HG02798 (cell line): ENCODE measurements at regions not wholly inside any gene's neighbourhood (a gene's known extent, or its start where the extent isn't known, plus 50 kb on each side); places are given as distances from the start of the nearest gene placed in this dataset.

ENCODE experiments used
- ATAC-seq: cut with Tn5 transposase; IDR thresholded peaks from one replicate; pipeline ENCODE4 v1.9.1; 2021; ENCODE audit warnings: mild to moderate bottlenecking; ENCODE audit not compliant: unreplicated experiment, poor library complexity

DNA sequence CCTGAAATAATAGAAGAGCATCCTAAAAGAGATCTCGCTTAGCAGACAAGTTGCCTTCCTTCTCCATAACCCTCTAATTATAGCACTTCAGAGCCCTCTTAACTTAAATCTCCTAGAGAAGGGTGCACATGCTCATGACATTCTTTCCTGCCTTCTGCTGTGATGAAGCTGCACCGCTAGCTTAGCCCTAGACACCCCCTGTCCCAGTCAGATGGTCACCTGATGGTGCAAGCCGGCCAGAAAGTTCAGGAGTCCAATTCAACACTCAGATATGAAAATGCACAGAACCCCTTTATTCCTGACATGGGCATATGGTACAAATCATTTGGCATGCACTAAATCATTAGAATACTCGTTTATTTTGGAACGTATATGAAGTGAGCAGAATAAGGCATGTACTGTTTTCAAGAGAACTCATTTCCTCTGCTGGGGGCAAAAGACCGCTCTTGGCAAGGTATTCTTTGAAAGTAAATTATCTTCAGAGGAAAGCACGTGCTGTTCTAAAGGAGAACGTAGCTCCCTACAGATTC lies 420.4 kb upstream of the PROK2 start:
- no peak for ATAC-seq

DNA sequence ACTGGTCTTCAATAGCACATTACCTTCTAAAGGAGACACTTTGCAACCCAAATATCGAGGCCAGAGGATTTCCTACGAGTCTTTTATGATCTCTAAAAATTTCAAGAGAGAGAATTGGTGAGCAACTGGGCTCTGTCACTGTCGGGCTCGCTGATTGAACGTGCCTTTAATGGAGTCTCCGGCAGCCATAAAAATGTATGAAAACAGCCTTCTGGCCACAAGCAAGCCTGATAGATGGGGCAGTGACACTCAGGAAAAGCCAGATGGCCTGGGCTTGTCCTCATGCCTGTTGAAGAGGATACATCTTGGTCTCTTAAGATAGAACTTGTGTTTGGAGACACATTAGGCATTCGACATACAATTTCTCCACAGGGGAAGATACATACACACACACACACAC lies 419.5 kb upstream of the PROK2 start:
- no peak for ATAC-seq

DNA sequence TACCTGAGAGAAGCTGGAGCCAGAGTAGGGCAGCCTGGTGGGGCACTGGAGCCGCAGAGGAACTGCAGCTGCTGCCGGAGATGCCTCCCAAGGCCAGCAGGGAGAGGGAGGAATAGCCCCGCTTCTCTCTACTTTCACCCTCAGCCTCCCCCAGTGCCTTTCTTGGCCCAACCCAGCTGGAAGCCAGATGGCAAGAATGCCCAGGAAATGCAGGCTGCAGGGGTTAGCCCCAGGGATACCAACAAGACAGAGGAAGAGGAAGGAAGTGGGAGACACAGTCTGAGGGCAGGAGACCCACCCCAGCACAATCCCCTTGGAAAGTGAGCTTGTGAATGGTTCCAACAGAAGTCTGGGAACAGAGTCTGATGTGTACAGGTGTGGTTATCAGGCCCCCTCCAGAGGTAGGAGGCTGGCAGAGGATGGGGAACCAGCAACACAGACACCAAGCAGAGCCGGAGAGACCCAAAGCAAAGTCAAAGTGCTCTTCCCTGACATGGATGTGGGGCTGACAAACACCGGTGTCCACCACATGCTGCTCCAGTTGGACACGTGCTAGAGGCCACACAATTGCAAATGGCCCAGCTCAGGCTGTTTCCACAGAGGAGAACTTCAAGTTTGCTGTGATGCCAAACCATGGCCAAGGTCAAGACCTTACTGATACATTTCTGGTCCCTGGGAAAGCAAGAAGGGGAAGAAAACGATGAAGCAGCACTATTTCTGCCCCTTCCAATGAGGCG lies 418.8 kb upstream of the PROK2 start:
- no peak for ATAC-seq

DNA sequence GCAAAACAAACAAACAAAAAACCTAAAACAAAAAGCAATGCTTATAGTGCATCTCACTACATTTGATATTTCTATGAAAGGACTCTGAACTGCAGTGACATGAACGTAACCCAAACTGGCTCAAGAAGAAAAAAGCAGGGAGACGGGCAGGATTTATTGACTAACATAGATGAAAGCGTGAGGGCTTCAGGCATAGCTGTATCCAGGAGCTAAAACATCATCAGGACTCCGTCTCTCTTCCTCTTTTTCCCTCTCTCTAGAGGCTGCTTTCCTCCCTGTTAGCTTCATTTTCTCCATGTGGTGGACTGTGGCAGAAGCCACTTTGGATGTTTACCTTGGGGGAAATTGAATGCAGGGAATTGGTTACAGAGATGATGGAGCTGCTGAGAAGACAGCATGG lies 418.2 kb upstream of the PROK2 start:
- ATAC-seq, result no peak

DNA sequence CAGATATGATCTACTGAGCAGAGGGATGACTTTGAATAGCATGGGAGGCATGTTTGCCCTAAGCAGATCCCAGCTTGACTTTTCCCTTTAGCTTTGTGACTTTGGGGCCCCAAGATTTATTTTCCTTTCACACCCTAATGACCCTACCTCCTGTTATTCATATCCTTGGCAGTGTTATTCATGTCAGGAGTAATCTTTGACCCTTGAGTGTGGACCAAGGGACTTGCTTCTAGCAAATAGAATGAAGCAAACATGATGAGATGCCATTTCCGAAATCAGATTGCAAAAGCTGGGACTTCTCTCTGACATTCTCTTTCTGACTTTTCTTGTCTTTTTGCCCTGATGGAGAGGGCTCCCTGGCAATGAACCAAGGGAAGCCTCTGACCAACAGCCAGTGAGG lies 415.4 kb upstream of the PROK2 start:
- ATAC-seq, result no peak

DNA sequence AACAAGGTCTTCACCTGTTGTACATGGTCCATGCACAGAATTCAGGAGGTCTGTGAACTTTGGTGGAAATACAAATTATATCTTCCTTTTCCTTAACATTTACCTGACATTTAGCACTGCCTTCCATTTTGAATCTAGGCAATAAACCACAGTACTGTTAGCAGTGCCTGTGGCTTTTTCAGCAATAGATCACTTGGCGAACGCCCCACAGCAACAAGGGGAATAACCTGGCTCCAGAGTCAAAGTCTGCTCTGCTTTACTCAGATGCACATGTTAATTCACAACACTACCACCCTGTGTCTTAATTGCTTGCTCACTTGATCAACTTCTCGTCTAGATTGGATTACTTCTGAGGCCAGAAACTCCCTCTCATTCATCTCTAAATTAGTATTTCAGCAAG lies 414.6 kb upstream of the PROK2 start:
- no peak for ATAC-seq

DNA sequence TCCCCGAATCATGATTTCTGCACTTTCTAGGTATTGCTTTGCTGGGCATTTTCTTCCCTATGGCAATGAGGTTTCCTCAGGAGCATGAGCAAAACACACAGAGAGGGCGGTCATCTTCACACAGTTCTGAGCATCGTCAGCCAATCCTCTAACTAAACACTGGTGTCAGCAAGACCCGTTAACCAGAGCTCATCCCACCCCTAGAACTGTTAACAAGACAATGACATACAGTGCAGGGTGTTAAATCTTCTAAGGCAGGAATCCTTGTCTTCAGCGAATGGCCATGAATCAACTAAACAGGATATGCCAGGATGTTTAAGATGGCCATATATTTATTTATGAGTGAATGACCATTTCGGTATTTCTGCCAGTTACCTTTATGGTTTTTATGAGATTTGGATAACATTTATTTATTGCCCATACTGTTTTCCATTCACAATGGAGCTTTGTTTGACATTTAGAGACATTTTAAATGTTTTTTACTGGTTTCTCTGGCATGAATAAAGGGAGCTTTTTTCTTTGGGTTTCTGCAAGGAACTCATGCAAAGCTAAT lies 411.5 kb upstream of the PROK2 start:
- ATAC-seq, result no peak

DNA sequence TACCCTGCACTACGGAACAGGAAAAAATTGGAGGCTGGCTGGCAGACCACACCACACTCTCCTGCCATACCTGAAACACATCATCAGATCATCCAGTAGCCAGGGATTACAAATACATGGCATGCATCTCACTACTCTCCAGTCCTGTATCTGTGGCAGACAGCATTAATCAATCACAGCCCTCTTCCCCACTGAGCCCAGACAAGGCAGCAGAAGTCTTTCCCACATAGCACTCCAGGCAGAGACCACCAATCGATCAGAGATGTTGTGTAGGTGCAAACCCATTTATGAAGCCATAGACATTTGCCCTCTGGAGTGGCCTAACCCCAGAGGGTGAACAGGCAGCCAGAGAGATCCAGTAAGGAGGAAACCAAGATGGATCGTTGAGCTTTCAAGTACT lies 410.9 kb upstream of the PROK2 start:
- no peak for ATAC-seq

DNA sequence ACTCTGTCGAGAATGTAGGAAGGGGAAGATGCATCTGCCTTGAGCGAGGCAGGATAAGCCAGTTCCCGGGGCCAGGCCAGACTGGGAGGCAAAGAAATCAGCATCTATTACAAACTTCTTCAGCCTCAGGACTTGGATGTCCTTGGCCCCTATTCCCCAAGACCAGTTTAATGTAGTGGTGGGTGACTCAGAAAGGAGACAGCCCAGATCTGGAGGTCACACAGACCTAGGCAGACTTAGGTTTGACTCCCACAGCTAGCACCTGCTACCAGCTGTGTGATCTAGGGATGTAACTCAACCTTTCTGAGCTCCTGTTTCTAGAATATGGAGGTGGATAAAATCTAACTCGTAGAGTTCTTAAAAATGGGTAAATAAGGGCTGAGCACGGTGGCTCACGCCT lies 409.5 kb upstream of the PROK2 start:
- no peak for ATAC-seq

DNA sequence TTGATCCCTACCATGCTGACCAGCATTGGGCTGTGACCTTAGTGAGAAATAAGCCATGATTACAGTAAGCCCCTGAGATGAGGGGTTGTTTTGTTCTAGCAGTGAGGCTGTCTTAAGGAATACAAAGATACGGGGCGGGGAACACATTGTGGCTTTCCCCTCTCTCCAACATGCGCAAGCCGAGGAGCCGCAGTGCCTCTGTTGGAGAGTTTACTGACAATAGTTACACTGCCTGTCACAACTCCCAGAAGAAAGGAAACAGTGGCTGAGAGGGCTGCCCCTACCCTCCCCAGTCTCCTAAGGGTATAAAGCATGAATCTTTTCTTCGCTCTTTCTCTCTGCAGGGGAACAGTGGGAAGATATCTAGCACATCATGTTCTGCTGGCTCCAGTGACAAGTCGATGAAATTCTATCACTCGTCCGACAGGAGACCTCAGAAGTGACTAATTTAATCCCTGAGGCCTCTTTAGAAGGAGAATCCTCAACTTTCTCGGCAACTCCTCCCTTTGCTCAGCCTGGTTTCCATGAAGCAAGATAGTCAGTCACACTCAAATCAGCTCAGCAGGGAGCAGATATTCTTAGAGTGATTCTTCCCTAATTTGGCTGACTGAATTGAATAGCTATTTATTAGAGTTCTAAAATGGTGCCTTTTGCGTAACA lies 409.0 kb upstream of the PROK2 start:
- ATAC-seq, result no peak

DNA sequence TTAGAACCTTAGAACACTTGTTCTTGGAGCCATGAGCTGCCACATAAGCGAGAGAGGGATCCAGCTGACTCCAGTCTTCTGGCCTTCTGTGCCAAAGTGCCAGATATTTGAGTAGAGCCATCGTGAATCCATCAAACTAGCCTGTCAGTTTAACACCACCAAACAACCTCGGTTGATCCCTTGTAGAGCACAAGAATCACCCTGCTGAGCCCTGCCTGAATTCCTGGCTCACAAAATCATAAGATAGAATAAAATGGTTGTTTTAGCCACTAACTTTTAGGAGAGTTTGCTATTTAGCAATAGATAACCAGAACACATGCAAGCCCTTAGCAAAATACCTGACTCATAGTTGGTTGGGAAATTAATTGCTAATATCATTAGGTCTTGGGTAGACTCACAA lies 407.6 kb upstream of the PROK2 start:
- no peak for ATAC-seq

DNA sequence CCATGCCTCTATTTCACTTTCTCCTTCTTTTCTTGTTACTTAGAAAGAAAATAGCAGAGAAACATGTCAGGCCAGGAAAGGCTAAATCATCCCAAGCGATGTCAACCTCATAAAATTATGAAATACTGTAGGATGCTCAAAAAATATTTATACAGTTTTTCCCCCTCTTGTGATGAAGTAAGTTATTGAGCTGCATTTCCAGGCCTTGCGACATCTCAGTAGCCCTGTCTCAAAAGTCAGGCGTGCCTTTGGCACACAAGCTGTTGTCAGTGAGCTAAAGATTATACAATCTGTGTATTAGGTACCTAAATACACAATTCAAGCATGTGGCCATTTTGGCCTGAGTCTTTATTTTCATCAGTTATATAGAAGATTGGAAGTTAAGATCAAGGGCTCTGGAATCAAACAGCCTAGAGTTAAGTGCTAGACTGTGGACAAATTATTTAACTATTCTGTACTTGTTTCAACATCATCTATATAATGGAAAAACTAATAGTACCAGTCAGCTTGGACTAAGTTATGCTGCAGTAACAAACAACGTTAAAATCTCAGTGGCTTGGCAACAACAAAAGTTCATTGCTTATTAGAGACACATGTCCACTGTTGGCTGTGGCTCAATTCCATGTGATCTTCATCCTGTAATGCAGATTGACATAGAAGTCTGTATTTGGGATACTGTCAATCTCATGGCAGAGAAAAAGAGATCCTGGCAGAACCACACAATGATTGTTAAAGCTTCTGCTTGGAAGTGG lies 406.4 kb upstream of the PROK2 start:
- no peak for ATAC-seq

DNA sequence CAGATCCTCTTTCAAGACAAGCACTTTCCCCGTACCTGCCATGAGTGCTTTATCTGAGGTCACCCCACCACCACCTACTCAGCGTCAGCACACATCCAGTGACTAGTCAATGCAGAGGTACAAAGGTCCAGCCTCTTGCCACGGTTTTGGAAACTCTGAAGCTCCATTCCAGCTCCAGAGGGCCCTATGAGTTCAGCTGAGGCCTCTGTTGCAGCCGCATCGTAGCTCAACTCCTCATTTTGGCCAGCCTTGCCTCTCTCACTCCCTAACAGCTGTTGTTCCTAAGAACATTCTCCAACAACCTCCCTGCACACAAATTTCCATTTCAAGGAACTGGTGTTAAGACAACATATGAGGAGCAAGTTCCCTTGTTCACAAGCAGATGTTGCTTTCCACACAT lies 405.1 kb upstream of the PROK2 start:
- ATAC-seq, result no peak

DNA sequence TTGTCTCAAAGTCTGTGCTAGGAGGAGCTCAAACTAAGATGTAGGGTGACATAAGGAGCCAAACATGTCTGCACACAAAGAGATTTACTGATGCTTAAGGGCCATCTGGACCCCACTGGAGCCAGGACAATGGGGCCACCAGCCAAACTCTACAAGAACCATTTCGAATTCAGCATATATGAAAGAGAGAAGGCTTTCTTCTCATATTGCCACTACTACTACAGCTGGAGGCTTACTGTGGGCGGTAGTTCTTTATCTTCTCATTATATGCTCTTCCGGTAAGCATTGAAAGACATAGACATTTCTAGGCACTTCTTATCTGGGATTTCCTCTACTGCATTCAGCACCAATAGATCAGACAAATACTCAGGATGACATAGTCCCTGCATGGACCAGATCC lies 404.4 kb upstream of the PROK2 start:
- ATAC-seq, result no peak

DNA sequence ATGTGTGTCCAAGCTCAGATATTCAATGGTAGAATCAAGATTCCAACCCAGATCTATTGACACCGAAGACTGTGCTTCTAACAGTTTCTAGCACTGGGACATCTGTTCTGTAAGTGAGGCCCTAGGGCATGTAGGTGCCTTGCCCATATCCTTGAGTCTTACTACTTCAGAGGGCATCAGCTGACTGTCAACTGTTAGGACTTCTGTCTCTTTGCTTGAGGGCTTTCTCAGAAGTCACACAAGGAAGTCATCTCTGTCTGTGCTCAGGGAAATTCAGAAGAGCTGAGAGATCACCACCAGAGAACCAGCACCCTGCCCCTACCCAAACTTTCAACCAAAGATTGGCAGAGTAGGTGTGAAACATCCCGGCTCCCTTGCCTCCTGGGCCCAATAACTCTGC lies 403.6 kb upstream of the PROK2 start:
- no peak for ATAC-seq

DNA sequence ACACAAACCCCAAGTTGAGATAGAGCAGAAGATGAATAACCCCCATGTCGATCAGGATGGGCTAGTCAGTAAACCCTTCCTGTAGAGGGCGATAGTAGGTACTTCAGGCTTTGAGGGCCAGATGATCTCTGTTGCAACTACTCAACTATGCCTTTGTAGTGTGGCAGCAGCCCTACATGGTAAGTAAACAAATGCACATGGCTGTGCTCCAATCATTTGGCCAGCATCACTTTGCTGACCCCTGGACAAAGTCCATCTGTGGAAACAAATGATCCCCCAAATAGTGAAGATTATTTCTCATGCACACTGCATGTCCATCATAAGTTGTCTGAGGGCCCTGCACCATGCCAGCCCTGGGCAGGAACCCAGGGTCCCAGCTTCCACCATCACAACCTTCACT lies 402.2 kb upstream of the PROK2 start:
- ATAC-seq, result no peak

DNA sequence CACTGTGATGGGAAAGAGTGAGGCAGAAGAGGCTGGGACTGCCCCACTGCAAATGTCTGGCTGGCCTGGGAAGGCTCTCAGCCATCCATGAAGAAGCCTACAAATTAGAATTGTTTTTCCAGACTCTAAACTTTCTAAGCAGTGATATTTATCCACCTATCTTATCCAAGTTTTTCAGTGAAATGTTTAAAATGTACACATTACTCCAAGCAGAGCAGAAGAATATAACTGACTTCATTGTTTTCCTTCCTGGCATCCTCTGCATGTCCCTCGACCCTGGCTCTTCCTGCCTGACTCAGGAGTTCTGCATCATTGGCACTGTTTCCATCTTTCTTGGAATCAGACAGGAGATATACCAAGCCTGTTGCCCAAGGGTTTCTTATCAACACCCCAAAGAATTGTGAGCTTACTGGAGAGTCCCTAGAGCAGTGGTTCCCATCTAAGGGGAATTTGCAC lies 401.5 kb upstream of the PROK2 start:
- ATAC-seq, result no peak

DNA sequence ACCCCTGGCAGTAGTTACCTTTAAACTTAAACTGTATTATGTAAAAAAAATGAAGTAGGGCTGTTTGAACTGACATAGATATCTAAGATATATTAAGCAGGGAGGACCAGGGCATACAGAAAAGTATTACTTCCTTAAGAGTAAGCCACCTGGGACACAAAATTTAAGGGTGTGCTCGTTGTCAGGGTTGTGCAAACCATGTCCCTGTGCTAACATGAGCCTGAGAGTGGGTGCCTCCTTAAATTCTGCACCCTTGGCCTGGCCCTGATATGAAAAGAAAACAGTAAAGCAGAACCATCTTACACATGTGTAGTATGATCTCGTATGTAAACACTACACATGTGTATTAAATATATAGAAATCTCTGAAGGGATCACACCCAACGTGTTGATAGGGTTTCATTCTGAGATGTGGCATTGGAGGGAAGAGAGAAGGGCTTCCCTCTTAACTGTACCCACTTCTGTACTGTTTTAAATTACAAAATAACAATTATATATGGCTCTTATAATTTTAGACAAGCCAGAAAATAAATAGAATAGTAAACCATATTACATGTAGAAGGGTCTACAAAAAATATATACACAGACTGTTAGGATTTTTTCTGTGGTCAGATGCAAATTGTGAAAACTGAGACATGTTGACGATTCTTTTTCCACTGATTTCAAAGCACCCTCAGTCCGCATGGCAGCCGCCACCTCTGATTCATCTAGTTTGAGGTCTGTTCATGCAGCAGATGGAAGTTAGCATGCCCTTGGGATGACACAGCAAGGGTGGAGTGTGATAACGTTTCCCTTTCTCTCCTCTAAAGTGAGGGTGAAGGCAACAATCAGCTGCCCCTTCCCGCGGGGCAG lies 400.8 kb upstream of the PROK2 start:
- ATAC-seq, result no peak

DNA sequence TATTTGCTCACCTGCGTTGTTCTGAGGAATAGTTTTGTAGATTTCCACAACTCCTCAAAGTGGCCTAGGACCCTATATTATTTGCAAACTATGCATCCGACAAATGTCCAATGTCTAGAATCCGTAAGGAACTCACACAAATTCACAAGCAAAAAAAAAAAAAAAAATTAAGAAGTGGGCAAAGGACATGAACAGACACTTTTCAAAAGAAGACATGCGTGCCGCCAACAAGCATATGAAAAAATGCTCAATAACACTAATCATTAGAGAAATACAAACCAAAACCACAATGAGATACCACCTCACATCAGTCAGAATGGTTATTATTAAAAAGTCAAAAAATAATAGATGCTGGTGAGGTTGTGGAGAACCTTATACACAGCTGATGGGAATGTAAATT lies 398.5 kb upstream of the PROK2 start:
- no peak for ATAC-seq

DNA sequence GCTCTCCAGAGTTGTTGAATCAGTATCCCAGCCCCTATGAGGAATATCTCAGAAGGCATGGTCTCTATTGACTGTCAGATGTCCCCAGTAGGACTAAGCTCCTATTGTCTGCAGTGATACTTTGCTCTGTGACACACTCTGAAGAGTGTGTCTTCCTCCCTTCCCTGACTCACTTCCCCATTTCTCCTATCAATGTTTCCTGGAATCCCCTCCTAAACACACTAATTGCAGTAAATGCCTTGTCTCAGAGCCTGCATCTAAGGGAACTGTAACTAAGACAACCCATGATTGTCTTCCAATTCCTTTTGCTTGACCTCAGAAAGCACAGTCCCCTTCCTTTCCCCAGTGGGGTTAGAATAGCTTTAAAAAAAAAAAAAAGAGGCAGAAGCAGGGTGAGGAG lies 397.3 kb upstream of the PROK2 start:
- no peak for ATAC-seq
